HG02884 (cell line): ENCODE measurements at regions not wholly inside any gene's neighbourhood (a gene's known extent, or its start where the extent isn't known, plus 50 kb on each side); places are given as distances from the start of the nearest gene placed in this dataset.
"Not testable (repeated sequence)": the region's sequence is repeated elsewhere in the genome, so short reads cannot be mapped to it uniquely, and the experiment has no call there.

Experiments used
- ATAC-seq: cut with Tn5 transposase; IDR thresholded peaks from one replicate; pipeline ENCODE4 v1.9.1; 2021; ENCODE audit warnings: mild to moderate bottlenecking, moderate library complexity; ENCODE audit not compliant: unreplicated experiment

DNA sequence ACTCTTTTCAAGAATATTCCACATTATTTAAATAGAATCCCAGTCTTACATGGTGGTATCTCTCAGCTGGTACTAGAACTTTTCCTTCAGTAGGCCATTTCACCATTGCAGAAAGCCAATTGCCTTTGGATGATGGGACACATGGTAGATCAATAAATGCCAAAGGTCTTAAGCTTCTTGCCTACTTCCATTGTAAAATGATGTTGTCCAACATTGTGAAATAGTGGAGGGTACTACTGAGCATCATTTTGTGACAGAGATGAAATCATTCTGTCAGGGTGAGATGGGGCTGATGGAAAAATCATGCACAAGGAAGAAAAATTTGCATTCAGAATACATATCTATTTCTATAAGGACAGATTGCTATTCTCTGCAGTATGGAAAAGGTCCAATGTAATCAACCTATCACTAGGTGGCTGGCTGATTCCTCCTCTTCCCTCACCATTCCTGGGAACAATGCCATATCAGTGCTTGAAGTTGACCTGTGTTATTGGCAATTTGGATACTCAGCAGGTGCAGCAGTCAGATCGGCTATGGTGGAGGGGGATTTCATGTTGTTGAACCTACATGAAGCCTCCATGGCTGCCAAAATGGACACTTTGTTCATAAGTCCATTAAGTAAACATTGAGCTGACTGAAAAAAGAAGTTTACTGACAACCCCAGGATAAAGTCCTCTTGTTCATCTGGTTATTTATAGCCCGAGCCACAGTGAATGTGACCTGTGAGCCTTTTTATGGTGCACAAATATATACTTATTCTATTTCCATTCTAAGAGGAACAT lies 596.9 kb upstream of the ARPP21 start:
- ATAC-seq = no peak

DNA sequence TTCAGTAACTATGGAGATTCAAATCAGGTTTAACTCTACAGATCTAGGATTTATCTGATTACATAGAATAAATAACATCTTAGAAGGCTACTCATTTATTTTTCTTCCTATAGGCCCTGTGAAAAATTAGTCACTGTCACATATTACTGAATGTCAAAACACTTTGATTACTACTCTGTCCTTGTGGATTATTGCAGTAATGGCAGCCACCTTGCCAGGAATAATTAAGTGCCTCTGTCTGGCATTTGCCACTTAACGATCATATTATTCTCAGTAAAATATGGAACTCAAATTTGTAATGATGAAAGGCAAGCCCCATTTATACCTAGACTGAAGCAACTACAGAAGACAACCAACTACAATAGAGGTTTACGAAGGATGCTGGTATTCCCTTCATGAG lies 596.3 kb upstream of the ARPP21 start:
- ATAC-seq = no peak

GRCh38 chr3:35044190-35044589 lies 595.1 kb upstream of the ARPP21 start:
- ATAC-seq = no peak

DNA sequence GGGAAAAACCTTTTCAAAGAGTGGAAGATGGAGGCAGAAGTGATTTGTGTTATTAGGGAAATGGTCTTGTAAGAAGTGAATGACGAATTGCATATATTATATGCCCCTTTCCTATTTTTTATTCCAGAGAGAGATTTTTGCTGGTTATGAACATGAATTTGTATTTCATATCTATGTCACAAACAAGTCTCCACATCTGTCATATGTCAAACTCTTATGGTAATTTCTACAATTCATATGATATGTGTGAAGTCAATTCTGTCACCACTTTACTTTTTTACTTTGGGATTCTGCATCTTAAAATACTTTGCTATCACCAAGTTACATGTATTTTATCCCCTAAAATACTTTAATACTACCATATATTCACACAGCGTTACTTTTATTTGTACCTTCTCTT lies 594.2 kb upstream of the ARPP21 start:
- ATAC-seq = no peak

- ATAC-seq = no peak
Measured at GRCh38 chr3:35064761-35065160, 574.6 kb upstream of the ARPP21 start.

DNA sequence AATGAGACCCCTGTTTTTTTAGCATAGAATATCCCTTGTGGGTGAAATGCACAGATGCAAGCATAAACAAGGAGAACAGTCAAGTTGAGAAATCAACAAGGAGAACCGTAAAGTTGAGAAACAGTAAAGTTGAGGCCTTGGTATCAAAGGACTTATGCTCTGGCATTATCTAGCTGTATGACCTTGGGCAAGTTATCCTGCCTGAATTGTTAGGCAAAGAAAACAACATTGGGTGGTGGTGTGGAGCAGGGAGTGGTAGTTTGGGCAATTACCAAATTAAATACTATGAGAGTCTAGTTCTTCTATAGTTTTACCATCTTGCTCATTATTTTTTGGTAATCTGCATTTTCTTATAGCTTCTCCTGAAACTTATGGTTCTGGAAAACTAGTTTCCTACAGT lies 573.4 kb upstream of the ARPP21 start:
- ATAC-seq = no peak

- no peak for ATAC-seq
Measured at GRCh38 chr3:35067750-35068149, 571.6 kb upstream of the ARPP21 start.

GRCh38 chr3:35070088-35070487 lies 569.2 kb upstream of the ARPP21 start:
- ATAC-seq = no peak

DNA sequence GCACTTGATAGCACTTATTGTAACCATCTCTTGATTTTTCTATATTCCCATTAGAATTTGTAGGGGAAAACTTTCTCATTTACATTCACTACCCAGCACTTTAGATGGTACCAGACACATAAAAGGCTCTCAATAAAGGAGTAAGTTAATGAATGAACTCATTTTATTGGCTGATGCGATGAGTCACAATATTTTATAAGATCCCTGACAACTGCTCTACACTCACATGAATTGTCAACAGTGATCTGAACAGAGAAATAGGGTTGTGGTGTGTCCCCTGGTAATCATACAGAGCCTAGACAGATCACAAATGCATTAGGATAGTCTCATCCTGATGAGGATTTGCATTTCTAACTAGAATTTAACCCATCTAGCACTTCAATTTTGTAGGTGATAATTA lies 567.6 kb upstream of the ARPP21 start:
- ATAC-seq = no peak

DNA sequence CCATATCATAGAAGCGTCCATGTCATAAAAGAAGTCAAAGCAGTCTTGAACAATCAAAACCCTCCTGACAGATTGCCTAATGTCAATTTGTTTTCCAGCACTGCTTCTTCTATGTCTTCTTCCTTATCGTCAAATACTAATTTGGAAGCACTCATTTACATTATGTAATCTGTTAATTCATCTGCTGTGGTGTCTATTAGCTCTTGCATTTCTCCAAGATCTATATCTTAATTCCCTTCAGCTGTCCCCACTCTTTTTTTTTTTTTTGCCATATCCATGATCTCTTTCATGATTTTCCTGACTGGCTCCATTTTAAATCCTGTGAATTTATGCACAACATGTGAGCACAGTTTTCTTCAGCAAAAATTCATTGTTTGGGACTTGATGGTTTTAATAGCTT lies 560.5 kb upstream of the ARPP21 start:
- no peak for ATAC-seq

DNA sequence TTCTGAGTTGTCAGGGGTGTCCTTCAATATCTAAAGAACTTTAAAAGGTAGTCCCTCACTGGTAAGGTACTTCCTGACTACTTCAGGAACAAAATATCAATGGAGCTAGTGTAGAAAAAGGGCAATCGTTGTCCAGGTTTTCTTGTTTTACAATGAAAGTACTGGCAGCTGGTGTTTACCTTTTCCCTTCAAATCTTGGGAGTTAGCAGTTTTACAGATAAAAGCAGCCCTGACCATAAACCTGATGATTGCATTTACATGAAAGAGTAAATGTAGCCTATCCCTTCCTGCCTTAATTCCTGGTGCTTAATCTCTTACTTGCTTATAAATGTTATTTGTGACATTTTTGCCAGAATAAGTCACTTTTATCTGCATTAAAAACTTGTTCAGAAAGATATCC lies 559.9 kb upstream of the ARPP21 start:
- no peak for ATAC-seq

DNA sequence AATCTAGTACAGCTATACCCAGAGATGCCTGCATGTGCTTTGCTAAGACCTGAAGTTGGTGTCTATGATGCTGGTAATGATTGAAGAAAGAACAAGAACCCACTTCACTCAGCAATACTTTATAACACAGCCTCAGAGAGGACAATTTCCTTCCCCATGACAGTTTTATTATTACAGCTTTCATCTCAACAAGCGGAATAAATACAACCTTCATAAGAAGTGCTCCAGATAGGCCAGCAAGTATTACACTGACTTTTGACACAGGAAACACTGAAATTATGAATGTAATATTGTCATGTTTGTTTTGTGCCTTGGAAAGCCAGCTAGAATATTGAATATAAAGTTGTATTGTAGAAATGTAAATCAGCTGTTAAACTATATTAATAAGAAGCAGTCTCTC lies 557.4 kb upstream of the ARPP21 start:
- no peak for ATAC-seq

DNA sequence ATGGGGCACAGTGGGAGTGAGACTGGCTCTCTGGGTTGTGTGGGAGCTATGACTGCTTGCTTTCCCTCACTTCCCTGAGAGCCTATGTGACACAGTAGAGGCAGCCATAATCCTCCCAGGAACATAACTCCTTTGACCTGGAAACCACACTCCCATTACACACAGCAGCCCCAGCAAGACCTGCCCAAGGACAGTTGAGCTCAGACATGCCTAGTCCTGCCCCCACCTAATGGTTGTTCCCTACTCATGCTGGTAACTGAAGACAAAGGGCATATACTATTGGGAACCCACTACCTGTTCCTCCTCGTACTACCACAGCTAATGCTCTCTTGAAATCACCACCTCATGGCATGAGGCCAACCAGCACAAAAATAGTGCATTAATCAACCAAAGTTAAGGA lies 550.4 kb upstream of the ARPP21 start:
- no peak for ATAC-seq

- ATAC-seq = no peak
Measured at GRCh38 chr3:35114686-35115085, 524.6 kb upstream of the ARPP21 start.

DNA sequence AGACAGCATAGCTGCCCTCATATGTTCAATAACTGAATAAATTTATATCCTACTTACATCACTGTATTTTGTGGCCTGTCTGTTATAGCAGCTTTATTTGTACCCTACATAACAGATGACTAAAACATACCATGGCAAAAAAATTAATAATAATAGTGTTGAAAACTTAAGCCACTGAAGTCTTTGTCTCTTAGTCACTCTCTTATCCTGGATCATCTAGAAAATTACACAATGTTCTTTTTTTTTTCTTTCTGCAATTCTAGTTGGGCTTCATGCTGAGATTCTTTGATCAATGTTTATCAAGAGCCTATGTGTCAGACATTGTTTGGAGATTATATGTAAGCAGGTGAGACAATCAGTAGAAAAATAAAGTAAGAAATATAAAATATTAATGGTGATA lies 519.3 kb upstream of the ARPP21 start:
- ATAC-seq = no peak

GRCh38 chr3:35137612-35138011 lies 501.7 kb upstream of the ARPP21 start:
- ATAC-seq = no peak

GRCh38 chr3:35141406-35141805 lies 497.9 kb upstream of the ARPP21 start:
- ATAC-seq = no peak

DNA sequence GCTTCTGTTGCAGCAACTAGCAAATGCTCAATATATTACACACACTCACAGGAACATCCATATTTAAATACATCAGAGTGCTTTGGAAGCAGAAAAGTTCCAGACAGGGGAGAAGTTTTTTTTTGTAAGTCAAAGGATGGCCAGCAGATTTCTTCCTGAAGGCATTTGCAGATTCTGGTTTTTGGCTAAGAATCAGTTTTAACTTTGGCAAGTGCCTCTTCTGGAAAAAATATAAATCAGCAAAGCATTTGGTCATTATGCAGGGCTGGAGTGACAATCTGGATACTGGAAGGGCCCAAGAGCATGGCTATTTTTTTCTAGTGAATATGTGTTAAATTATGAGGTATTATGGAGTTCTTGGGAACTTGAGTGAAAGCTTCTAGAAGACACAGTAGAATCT lies 495.3 kb upstream of the ARPP21 start:
- ATAC-seq = no peak

DNA sequence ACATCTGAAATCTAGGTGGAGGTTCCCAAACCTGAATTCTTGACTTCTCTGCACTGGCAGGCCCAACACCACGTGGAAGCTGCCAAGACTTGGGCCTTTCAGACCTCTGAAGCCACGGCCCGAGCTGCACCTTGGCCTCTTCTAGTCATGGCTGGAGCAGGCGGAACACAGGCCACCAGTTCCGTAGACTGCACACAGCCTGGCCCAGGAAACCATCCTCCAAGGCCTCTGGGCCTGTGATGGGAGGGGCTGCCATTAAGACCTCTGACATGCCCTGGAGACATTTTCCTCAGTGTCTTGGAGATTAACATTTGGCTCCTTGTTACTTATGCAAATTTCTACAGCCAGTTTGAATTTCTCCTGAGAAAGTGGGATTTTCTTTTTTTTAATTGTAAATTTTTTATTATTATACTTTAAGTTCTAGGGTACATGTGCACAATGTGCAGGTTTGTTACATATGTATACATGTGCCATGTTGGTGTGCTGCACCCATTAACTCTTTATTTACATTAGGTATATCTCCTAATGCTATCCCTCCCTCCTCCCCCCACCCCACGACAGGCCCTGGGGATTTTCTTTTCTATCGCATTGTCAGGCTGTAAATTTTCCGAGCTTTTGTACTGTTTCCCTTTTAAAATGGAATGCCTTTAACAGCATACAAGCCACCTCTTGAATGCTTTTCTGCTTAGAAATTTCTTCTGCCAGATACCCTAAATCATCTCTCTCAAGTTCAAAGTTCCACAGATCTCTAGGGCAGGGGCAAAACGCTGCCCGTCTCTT lies 492.9 kb upstream of the ARPP21 start:
- ATAC-seq = not testable (repeated sequence)

- no peak for ATAC-seq
Measured at GRCh38 chr3:35183927-35184675, 455.2 kb upstream of the ARPP21 start.

DNA sequence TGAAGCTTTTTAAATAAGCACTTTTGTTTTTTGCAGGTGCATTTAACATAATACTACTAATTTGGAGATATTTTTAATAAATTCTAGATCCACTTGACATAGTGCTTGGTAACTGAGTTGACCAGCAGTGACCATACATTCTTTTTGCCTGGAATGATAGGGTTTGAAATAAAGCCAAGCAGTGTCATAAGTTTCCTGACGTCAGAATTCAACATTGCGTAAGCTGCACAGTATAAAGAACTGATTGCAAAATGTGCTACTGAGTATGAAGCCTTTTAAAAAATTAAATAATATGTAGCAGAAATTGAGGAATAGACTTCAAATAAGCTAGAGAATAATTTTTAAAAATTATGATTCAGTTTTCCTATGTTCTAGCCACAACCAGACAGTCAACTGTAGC lies 454.6 kb upstream of the ARPP21 start:
- ATAC-seq = no peak

DNA sequence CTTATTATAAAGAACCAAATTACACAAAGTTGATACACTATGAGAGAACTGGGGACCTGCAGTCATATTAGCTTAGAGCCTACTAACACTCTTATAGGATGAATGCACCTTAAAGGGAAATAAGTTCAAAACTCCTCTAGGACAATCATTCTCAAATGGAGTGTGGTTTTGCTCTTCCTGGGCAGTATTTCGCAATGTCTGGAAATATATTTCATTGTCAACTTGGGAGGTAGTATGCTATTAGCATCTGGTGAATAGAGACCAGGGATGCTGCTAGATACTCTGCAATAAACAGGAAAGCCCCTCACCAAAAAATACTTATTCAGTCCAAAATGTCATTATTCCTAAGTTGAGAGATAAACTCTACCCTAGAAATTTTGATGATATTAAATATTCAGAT lies 451.4 kb upstream of the ARPP21 start:
- no peak for ATAC-seq
